ENCODE measurements at regions not wholly inside any gene's neighbourhood (a gene's known extent, or its start where the extent isn't known, plus 50 kb on each side); places are given as distances from the start of the nearest gene placed in this dataset.
A peak's percentile ranks its signal among the peaks of the same experiment; 100 is the strongest.
"Not testable (repeated sequence)": the region's sequence is repeated elsewhere in the genome, so short reads cannot be mapped to it uniquely, and the experiment has no call there.

DNA sequence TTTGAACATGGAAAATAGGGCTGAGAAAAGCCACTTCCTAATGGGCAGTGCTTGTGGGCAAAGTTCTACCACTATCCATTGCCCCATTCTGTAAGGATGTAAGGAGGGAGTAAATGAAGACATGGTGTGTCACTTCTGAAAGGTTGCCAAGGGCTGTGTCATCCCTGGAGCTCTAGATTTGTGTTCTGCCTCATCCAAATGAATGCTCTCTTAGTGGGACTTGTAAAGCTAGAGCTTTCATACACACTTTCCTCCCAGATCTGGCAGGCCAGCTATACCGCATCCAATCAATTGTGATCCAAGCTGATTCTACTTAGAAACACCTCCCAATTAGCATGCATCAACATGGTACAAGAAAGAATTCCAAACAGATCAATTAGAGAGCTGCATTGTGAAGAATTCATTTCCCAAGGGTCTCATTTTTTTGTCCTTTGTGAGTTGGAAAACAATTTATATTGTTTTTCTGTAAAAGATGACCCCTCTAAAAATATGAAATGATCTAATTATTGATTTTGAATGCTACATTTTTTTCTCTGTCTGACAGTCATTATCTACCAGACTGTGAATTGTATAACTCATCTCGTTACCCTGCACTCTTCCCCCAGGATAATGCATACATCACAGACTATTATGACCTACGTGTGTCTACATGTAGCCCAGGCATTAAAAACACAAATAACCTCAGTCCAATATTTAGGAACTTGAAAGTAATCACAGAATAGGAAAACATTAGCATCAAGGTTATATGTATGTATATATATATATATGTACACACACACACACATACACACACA lies 117.1 kb upstream of the DUSP10 start:
- no peaks in the 10 kb centered on the region for H4K20me1 ChIP-seq (ENCODE audit: insufficient read depth, low read length)

GRCh38 chr1:221857094-221857444 lies 115.2 kb upstream of the DUSP10 start:
- not testable (repeated sequence) for H3K27me3 ChIP-seq (ENCODE audit: insufficient read depth, low read length, poor library complexity)

More for the DNA sequence above, 117.1 kb upstream of the DUSP10 start:
- Histone ChIP-seq H3K9ac (ENCODE audit: low read depth, low read length) (no peak overlapping the region), H3K27ac (ENCODE audit: low read length) (no peak overlapping the region), H3K4me1 (ENCODE audit: insufficient read depth, low read length) (no peaks in the 10 kb centered on the region), H3K4me2 (ENCODE audit: insufficient read depth, low read length) (no peak overlapping the region), H3K9me3 (ENCODE audit: insufficient read depth, low read length, severe bottlenecking) (no peaks in the 10 kb centered on the region), H2AFZ (ENCODE audit: low read depth, low read length) (no peak overlapping the region), H3K4me3 (ENCODE audit: low read depth in 1 of 2, low read length in 2 of 2) (no peak overlapping the region), H3K79me2 (ENCODE audit: insufficient read depth, low read length) (no peaks in the 10 kb centered on the region), H3K27me3 (ENCODE audit: insufficient read depth, low read length, poor library complexity) (no peaks in the 10 kb centered on the region), H3K36me3 (ENCODE audit: insufficient read depth, low read length) (no peaks in the 10 kb centered on the region)
- DNase-seq (no peak), ATAC-seq (ENCODE audit: insufficient read depth, low read depth) (no peak)
- no peak for TF ChIP-seq EZH2 (IDR thresholded peaks at IDR 0.05; ENCODE audit: borderline replicate concordance, low read depth, low read length, severe bottlenecking)
- TF ChIP-seq, protein P1, sequence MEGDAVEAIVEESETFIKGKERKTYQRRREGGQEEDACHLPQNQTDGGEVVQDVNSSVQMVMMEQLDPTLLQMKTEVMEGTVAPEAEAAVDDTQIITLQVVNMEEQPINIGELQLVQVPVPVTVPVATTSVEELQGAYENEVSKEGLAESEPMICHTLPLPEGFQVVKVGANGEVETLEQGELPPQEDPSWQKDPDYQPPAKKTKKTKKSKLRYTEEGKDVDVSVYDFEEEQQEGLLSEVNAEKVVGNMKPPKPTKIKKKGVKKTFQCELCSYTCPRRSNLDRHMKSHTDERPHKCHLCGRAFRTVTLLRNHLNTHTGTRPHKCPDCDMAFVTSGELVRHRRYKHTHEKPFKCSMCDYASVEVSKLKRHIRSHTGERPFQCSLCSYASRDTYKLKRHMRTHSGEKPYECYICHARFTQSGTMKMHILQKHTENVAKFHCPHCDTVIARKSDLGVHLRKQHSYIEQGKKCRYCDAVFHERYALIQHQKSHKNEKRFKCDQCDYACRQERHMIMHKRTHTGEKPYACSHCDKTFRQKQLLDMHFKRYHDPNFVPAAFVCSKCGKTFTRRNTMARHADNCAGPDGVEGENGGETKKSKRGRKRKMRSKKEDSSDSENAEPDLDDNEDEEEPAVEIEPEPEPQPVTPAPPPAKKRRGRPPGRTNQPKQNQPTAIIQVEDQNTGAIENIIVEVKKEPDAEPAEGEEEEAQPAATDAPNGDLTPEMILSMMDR (IDR thresholded peaks at IDR 0.05; ENCODE audit: borderline replicate concordance, extremely low read depth, low read length, poor library complexity, severe bottlenecking) = no peak

GRCh38 chr1:221856228-221857093 lies 114.6 kb upstream of the DUSP10 start:
- no peak overlapping the region for H3K9ac ChIP-seq (ENCODE audit: low read depth, low read length)
- H3K9me3 ChIP-seq (ENCODE audit: insufficient read depth, low read length, severe bottlenecking) = no peaks in the 10 kb centered on the region
- no peaks in the 10 kb centered on the region for H3K79me2 ChIP-seq (ENCODE audit: insufficient read depth, low read length)
- no peak overlapping the region for H3K27ac ChIP-seq (ENCODE audit: low read length)
- H2AFZ ChIP-seq (ENCODE audit: low read depth, low read length) = no peak overlapping the region
- H3K27me3 ChIP-seq (ENCODE audit: insufficient read depth, low read length, poor library complexity) = no peaks in the 10 kb centered on the region
- TF ChIP-seq, protein P1 (IDR thresholded peaks at IDR 0.05; ENCODE audit: borderline replicate concordance, extremely low read depth, low read length, poor library complexity, severe bottlenecking) = no peak
- no peak for TF ChIP-seq EZH2 (IDR thresholded peaks at IDR 0.05; ENCODE audit: borderline replicate concordance, low read depth, low read length, severe bottlenecking)
- H4K20me1 ChIP-seq (ENCODE audit: insufficient read depth, low read length) = no peaks in the 10 kb centered on the region
- H3K36me3 ChIP-seq (ENCODE audit: insufficient read depth, low read length) = no peaks in the 10 kb centered on the region
- H3K4me3 ChIP-seq (ENCODE audit: low read depth in 1 of 2, low read length in 2 of 2) = no peak overlapping the region
- ATAC-seq (ENCODE audit: insufficient read depth, low read depth) (no peak), DNase-seq (no peak)
- H3K4me2 ChIP-seq (ENCODE audit: insufficient read depth, low read length) = no peak overlapping the region
- no peaks in the 10 kb centered on the region for H3K4me1 ChIP-seq (ENCODE audit: insufficient read depth, low read length)

More at GRCh38 chr1:221857094-221857444, 115.2 kb upstream of the DUSP10 start:
- not testable (repeated sequence) for H3K4me3 ChIP-seq (ENCODE audit: low read depth in 1 of 2, low read length in 2 of 2); H3K4me1 ChIP-seq (ENCODE audit: insufficient read depth, low read length); H2AFZ ChIP-seq (ENCODE audit: low read depth, low read length); H3K4me2 ChIP-seq (ENCODE audit: insufficient read depth, low read length); H3K79me2 ChIP-seq (ENCODE audit: insufficient read depth, low read length); ATAC-seq (ENCODE audit: insufficient read depth, low read depth); H3K27ac ChIP-seq (ENCODE audit: low read length); H3K9ac ChIP-seq (ENCODE audit: low read depth, low read length); H3K36me3 ChIP-seq (ENCODE audit: insufficient read depth, low read length); H4K20me1 ChIP-seq (ENCODE audit: insufficient read depth, low read length); H3K9me3 ChIP-seq (ENCODE audit: insufficient read depth, low read length, severe bottlenecking); DNase-seq
- TF ChIP-seq, protein P1 (IDR thresholded peaks at IDR 0.05; ENCODE audit: borderline replicate concordance, extremely low read depth, low read length, poor library complexity, severe bottlenecking) = peak; percentile 24

Data from DND-41 (cell line).